Type B pancreatic cell (in vitro differentiated cells): ENCODE measurements at regions not wholly inside any gene's neighbourhood (a gene's known extent, or its start where the extent isn't known, plus 50 kb on each side); places are given as distances from the start of the nearest gene placed in this dataset.

Experiments
- DNase-seq: peaks from one replicate; pipeline ENCODE4 v3.0.0; 2021; ENCODE audit warnings: mixed read lengths; ENCODE audit not compliant: unreplicated experiment; ENCODE audit errors: extremely low spot score
- H3K27ac Mint-ChIP-seq: 2 replicates; pipeline ENCODE4 v1.8.0; 2021; ENCODE audit warnings: mild to moderate bottlenecking, mixed read lengths
- H3K27me3 Mint-ChIP-seq: 2 replicates; pipeline ENCODE4 v1.8.0; 2021; ENCODE audit warnings: mixed read lengths
- H3K36me3 Mint-ChIP-seq: 2 replicates; pipeline ENCODE4 v1.8.0; 2021; ENCODE audit warnings: mixed read lengths
- H3K4me1 Mint-ChIP-seq: one replicate; pipeline ENCODE4 v1.8.0; 2021; ENCODE audit warnings: mixed read lengths; ENCODE audit not compliant: unreplicated experiment
- H3K4me3 Mint-ChIP-seq: 2 replicates; pipeline ENCODE4 v1.8.0; 2021; ENCODE audit warnings: mild to moderate bottlenecking, mixed read lengths
- H3K9me3 Mint-ChIP-seq: 2 replicates; pipeline ENCODE4 v1.8.0; 2021; ENCODE audit warnings: mixed read lengths
- TF ChIP-seq, protein P1 (sequence below): fragments of 200-600 bp; sonication (generic); conservative IDR thresholded peaks from 2 replicates; pipeline ENCODE4 v1.5.0; 2021; ENCODE audit warnings: antibody characterized with exemption, mild to moderate bottlenecking

- H3K36me3 Mint-ChIP-seq = no peaks in the 10 kb centered on the region
- H3K27ac Mint-ChIP-seq = no peak overlapping the region
- no peak overlapping the region for H3K4me3 Mint-ChIP-seq
- DNase-seq = no peak
- H3K9me3 Mint-ChIP-seq = peaks cover 11% of the 10 kb centered on the region
- H3K27me3 Mint-ChIP-seq = no peaks in the 10 kb centered on the region
- no peaks in the 10 kb centered on the region for H3K4me1 Mint-ChIP-seq
- TF ChIP-seq, protein P1, sequence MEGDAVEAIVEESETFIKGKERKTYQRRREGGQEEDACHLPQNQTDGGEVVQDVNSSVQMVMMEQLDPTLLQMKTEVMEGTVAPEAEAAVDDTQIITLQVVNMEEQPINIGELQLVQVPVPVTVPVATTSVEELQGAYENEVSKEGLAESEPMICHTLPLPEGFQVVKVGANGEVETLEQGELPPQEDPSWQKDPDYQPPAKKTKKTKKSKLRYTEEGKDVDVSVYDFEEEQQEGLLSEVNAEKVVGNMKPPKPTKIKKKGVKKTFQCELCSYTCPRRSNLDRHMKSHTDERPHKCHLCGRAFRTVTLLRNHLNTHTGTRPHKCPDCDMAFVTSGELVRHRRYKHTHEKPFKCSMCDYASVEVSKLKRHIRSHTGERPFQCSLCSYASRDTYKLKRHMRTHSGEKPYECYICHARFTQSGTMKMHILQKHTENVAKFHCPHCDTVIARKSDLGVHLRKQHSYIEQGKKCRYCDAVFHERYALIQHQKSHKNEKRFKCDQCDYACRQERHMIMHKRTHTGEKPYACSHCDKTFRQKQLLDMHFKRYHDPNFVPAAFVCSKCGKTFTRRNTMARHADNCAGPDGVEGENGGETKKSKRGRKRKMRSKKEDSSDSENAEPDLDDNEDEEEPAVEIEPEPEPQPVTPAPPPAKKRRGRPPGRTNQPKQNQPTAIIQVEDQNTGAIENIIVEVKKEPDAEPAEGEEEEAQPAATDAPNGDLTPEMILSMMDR = no peak
Measured at GRCh38 chr13:106306748-106307277, 228.6 kb downstream of the EFNB2 start.

DNA sequence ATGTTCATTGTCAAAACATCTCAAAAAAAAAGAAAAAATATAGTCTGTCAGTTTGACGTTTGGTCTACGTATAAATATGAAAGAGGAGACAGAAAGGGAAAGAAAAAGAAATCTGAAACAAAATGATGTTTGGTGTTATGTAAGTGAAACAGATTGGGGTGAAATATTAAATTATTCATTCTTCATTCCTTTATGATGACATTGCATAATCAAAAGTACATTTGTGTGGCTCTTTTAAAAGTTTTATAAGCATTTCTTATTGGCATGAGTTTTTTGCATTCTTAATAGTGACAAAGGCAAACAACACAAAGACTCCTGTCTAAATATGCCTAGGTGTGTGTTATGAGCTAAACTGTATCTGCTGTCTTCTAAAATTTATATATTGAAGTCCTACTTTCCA is 232.6 kb downstream of the EFNB2 start:
- peaks cover 14% of the 10 kb centered on the region for H3K9me3 Mint-ChIP-seq
- no peaks in the 10 kb centered on the region for H3K27me3 Mint-ChIP-seq
- H3K4me3 Mint-ChIP-seq = no peak overlapping the region
- DNase-seq = no peak
- H3K36me3 Mint-ChIP-seq = no peaks in the 10 kb centered on the region
- TF ChIP-seq, protein P1 = no peak
- no peak overlapping the region for H3K27ac Mint-ChIP-seq
- no peaks in the 10 kb centered on the region for H3K4me1 Mint-ChIP-seq

GRCh38 chr13:106302011-106302410 is 233.5 kb downstream of the EFNB2 start:
- Mint-ChIP-seq H3K27me3 (no peaks in the 10 kb centered on the region), H3K4me3 (no peak overlapping the region), H3K4me1 (no peaks in the 10 kb centered on the region), H3K27ac (no peak overlapping the region), H3K9me3 (peaks cover 14% of the 10 kb centered on the region), H3K36me3 (no peaks in the 10 kb centered on the region)
- TF ChIP-seq, protein P1 = no peak
- DNase-seq = no peak

- Mint-ChIP-seq H3K4me1 (no peaks in the 10 kb centered on the region), H3K27ac (no peak overlapping the region), H3K27me3 (no peaks in the 10 kb centered on the region), H3K9me3 (peaks cover 7% of the 10 kb centered on the region), H3K4me3 (no peak overlapping the region), H3K36me3 (no peaks in the 10 kb centered on the region)
- TF ChIP-seq, protein P1 = no peak
- no peak for DNase-seq
Measured at GRCh38 chr13:106299621-106300020, 235.8 kb downstream of the EFNB2 start.

- Mint-ChIP-seq H3K4me1 (no peaks in the 10 kb centered on the region), H3K27me3 (no peaks in the 10 kb centered on the region), H3K36me3 (no peaks in the 10 kb centered on the region), H3K27ac (no peak overlapping the region), H3K9me3 (peaks cover 3% of the 10 kb centered on the region), H3K4me3 (no peak overlapping the region)
- no peak for DNase-seq
- TF ChIP-seq, protein P1 = no peak
Measured at GRCh38 chr13:106297283-106297682, 238.2 kb downstream of the EFNB2 start.

DNA sequence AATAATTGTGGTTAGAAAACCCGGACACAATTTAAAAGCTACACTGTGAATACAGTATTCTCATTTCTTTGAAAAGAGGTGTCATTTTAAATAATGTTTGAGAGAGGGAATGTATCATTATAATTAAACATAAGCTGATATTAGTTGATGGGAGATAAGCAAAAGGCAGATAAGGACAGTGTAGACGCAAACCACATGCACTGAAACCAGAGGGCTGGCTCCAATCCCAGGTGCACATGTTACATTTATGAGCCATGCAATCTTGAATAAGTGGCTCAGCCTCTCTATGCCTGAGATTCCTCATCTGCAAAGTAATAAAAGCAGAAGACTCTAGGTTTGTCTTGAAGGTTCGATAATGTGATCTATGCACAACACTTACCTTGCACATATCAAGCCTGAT is 238.7 kb downstream of the EFNB2 start:
- DNase-seq = no peak
- Mint-ChIP-seq H3K9me3 (peaks cover 3% of the 10 kb centered on the region), H3K4me3 (no peak overlapping the region), H3K27me3 (no peaks in the 10 kb centered on the region), H3K4me1 (no peaks in the 10 kb centered on the region), H3K27ac (no peak overlapping the region), H3K36me3 (no peaks in the 10 kb centered on the region)
- TF ChIP-seq, protein P1 = no peak
